Ovary (tissue), 3 donors: ENCODE measurements at regions not wholly inside any gene's neighbourhood (a gene's known extent, or its start where the extent isn't known, plus 50 kb on each side); places are given as distances from the start of the nearest gene placed in this dataset.

ENCODE experiments used
- CTCF ChIP-seq, 3 donors: fragments of 450-650 bp in 2 of 3; fragments of 200-600 bp in 1 of 3; IDR thresholded peaks; one replicate each; pipeline versions ENCODE4 v1.5.1 to v1.8.0; 2016 to 2022; ENCODE audit warnings: antibody characterized with exemption in 3 of 3, mild to moderate bottlenecking in 1 of 3
- EP300 ChIP-seq: sonication (generic); formaldehyde crosslinking; IDR thresholded peaks from one replicate; pipeline ENCODE4 v1.6.1; 2017; ENCODE audit warnings: antibody characterized with exemption
- donor health status: DM: no; HTN: no; CAD: no.

- TF ChIP-seq CTCF (IDR thresholded peaks at IDR 0.05) (no peak), EP300 (no peak)
Measured at GRCh38 chr12:46579474-46579873, 206.9 kb upstream of the SLC38A2 start.
